ENCODE measurements at regions not wholly inside any gene's neighbourhood (a gene's known extent, or its start where the extent isn't known, plus 50 kb on each side); places are given as distances from the start of the nearest gene placed in this dataset.

GRCh38 chr2:13676269-13676668, 956.2 kb upstream of the LRATD1 start:
- Histone ChIP-seq H3K18ac (ENCODE audit: extremely low read depth, low read length) (no peak overlapping the region), H4K8ac (ENCODE audit: extremely low read depth, insufficient read depth, low read length) (no peak overlapping the region), H3K27me3 (replicated peaks in 1 of 4; ENCODE audit: control insufficient read depth in 3 of 4, extremely low read depth in 1 of 4, insufficient read depth in 3 of 4, low read length in 3 of 4) (peaks cover 28 to 78% (median 49%) of the 10 kb centered on the region in 4 experiments), H4K5ac (ENCODE audit: insufficient read length, low read depth, low read length) (no peak overlapping the region), H2BK12ac (ENCODE audit: low read depth, low read length) (no peak overlapping the region), H2BK15ac (ENCODE audit: low read length) (no peak overlapping the region), H2BK20ac (ENCODE audit: low read length) (no peak overlapping the region), H3K4me1 (replicated peaks in 1 of 4; ENCODE audit: control insufficient read depth in 3 of 4, insufficient read depth in 4 of 4, low read length in 3 of 4) (no peaks in the 10 kb centered on the region), H2BK120ac (replicated peaks; ENCODE audit: low read depth, low read length) (no peak overlapping the region), H3K9me3 (ENCODE audit: insufficient read depth in 2 of 2, low read depth in 1 of 2, low read length in 1 of 2) (0 out of 4 replicates have a peak, but pooled peaks cover 0 to 5% of the 10 kb centered on the region in 2 experiments), H4K91ac (replicated peaks; ENCODE audit: insufficient read length, low read length) (no peak overlapping the region), H4K20me1 (replicated peaks in 1 of 2; ENCODE audit: control insufficient read depth in 1 of 2, insufficient read depth in 2 of 2, low read length in 2 of 2) (no peaks in the 10 kb centered on the region), H3K9ac (replicated peaks in 1 of 4; ENCODE audit: extremely low read depth in 1 of 4, low read depth in 3 of 4, low read length in 3 of 4) (no peak overlapping the region), H3K56ac (replicated peaks; ENCODE audit: insufficient read length, low read depth, low read length) (no peak overlapping the region), H3K14ac (ENCODE audit: insufficient read length) (no peak overlapping the region), H3K4me2 (ENCODE audit: insufficient read depth in 1 of 2, low read depth in 2 of 2, low read length in 2 of 2) (no peak overlapping the region), H3K79me2 (ENCODE audit: control insufficient read depth in 1 of 2, insufficient read depth in 2 of 2, low read length in 2 of 2) (no peaks in the 10 kb centered on the region), H3K79me1 (ENCODE audit: low read depth, low read length) (no peaks in the 10 kb centered on the region), H3K4ac (replicated peaks; ENCODE audit: insufficient read length, low read depth, low read length) (no peak overlapping the region), H2BK5ac (ENCODE audit: low read depth, low read length) (no peak overlapping the region), H3K27ac (ENCODE audit: low read depth, low read length) (no peak overlapping the region), H3K36me3 (ENCODE audit: control insufficient read depth in 2 of 4, insufficient read depth in 4 of 4, low read length in 3 of 4) (no peaks in the 10 kb centered on the region), H3K23ac (ENCODE audit: insufficient read length) (no peak overlapping the region), H3K23me2 (ENCODE audit: low read depth, low read length) (no peaks in the 10 kb centered on the region; the same call in 1 of the 2 replicates), H2AFZ (ENCODE audit: low read length) (no peak overlapping the region), H3K4me3 (ENCODE audit: extremely low read depth in 1 of 4, insufficient read depth in 2 of 4, low read depth in 3 of 4, low read length in 4 of 4) (no peak overlapping the region), H2AK5ac (ENCODE audit: low read depth, low read length) (no peak overlapping the region)
- POLR2A ChIA-PET (ENCODE audit: partially characterized antibody) = no interaction called here
- no peak for DNase-seq (ENCODE audit: low read depth in 1 of 2, low spot score in 2 of 2)
- CTCF ChIA-PET (ENCODE audit: partially characterized antibody) = no interaction called here
- 87% methylated on average over 2 of the region's 2 CpGs; no CpG with 5 or more reads in 1 of the 2 experiments for WGBS, 2 experiments (ENCODE audit: extremely low coverage in 1 of 2, insufficient coverage in 1 of 2, insufficient read length in 1 of 2, insufficient replicate concordance in 2 of 2, low coverage in 1 of 2, low lambda C conversion rate in 2 of 2, missing lambda C conversion rate in 1 of 2)
- FAIRE-seq = no peak
- no peak for TF ChIP-seq E2F6 (IDR thresholded peaks at IDR 0.05)
- TF ChIP-seq USF2 (IDR thresholded peaks at IDR 0.05; ENCODE audit: low read length) = no peak
- no peak for TF ChIP-seq CTBP2 (IDR thresholded peaks at IDR 0.05; ENCODE audit: borderline replicate concordance, insufficient read depth, insufficient read length, low read length)

Data from H1 (cell line).